ENCODE measurements at regions not wholly inside any gene's neighbourhood (a gene's known extent, or its start where the extent isn't known, plus 50 kb on each side); places are given as distances from the start of the nearest gene placed in this dataset.

GRCh38 chr22:22417495-22418162, 90.9 kb downstream of the ZNF280B start:
- Histone ChIP-seq H3K36me3 (no peaks in the 10 kb centered on the region), H3K4me1 (no peaks in the 10 kb centered on the region), H3K4me3 (no peak overlapping the region), H3K27ac (no peak overlapping the region), H3K27me3 (peaks cover 0 to 25% (median 0%) of the 10 kb centered on the region in 4 donors), H3K9me3 (no peaks in the 10 kb centered on the region)
- no peak for DNase-seq
- 72 to 77% methylated on average over 9 of the region's 9 CpGs for WGBS, 2 donors
- no peak for FAIRE-seq
- intact Hi-C loops (cut with DNase I) = no loop called here
- ATAC-seq = no peak
- TF ChIP-seq CTCF (IDR thresholded peaks at IDR 0.05) = no peak

- Histone ChIP-seq H3K9me3 (no peaks in the 10 kb centered on the region), H3K27me3 (peaks cover 0 to 20% (median 0%) of the 10 kb centered on the region in 4 donors), H3K36me3 (no peaks in the 10 kb centered on the region), H3K27ac (no peak overlapping the region), H3K4me1 (no peaks in the 10 kb centered on the region), H3K4me3 (no peak overlapping the region)
- WGBS, 2 donors = 85 to 88% methylated on average over 2 of the region's 2 CpGs
- no peak for DNase-seq
- TF ChIP-seq CTCF (IDR thresholded peaks at IDR 0.05) = no peak
- FAIRE-seq = no peak
- intact Hi-C loops (cut with DNase I) = no loop called here
- no peak for ATAC-seq
These were observed 90.4 kb downstream of the ZNF280B start for GRCh38 chr22:22418163-22418549.

- Histone ChIP-seq H3K4me1 (no peaks in the 10 kb centered on the region), H3K36me3 (no peaks in the 10 kb centered on the region), H3K27me3 (peaks cover 0 to 19% (median 0%) of the 10 kb centered on the region in 4 donors), H3K27ac (no peak overlapping the region), H3K4me3 (no peak overlapping the region), H3K9me3 (no peaks in the 10 kb centered on the region)
- no peak for DNase-seq
- ATAC-seq = no peak
- TF ChIP-seq CTCF (IDR thresholded peaks at IDR 0.05) = no peak
- 43 to 44% methylated on average over 2 of the region's 2 CpGs for WGBS, 2 donors
- intact Hi-C loops (cut with DNase I) = no loop called here
- FAIRE-seq = no peak
These were observed 89.6 kb downstream of the ZNF280B start for GRCh38 chr22:22418957-22419356.

GRCh38 chr22:22420580-22420979, 88.0 kb downstream of the ZNF280B start:
- H3K36me3 ChIP-seq = no peaks in the 10 kb centered on the region
- H3K27me3 ChIP-seq = peaks cover 0 to 18% (median 0%) of the 10 kb centered on the region in 4 donors
- no peak overlapping the region for H3K4me3 ChIP-seq
- no peak for TF ChIP-seq CTCF (IDR thresholded peaks at IDR 0.05)
- no peaks in the 10 kb centered on the region for H3K9me3 ChIP-seq
- 21 to 22% methylated on average over 4 of the region's 4 CpGs for WGBS, 2 donors
- H3K27ac ChIP-seq = no peak overlapping the region
- intact Hi-C loops (cut with DNase I) = no loop called here
- FAIRE-seq (no peak), ATAC-seq (no peak), DNase-seq (no peak)
- H3K4me1 ChIP-seq = no peaks in the 10 kb centered on the region

- H3K27me3 ChIP-seq = peaks cover 0 to 14% (median 0%) of the 10 kb centered on the region in 4 donors
- FAIRE-seq = no peak
- no peaks in the 10 kb centered on the region for H3K4me1 ChIP-seq
- TF ChIP-seq CTCF (IDR thresholded peaks at IDR 0.05) = no peak
- no peaks in the 10 kb centered on the region for H3K9me3 ChIP-seq
- no peak for ATAC-seq
- 63 to 67% methylated on average over 5 of the region's 5 CpGs for WGBS, 2 donors
- no peak overlapping the region for H3K4me3 ChIP-seq
- intact Hi-C loops (cut with DNase I) = no loop called here
- no peak overlapping the region for H3K27ac ChIP-seq
- DNase-seq = no peak
- no peaks in the 10 kb centered on the region for H3K36me3 ChIP-seq
These were observed 87.2 kb downstream of the ZNF280B start for GRCh38 chr22:22421392-22421791.
